ENCODE measurements at regions not wholly inside any gene's neighbourhood (a gene's known extent, or its start where the extent isn't known, plus 50 kb on each side); places are given as distances from the start of the nearest gene placed in this dataset.
A peak's percentile ranks its signal among the peaks of the same experiment; 100 is the strongest.

- ChIA-PET CTCF (no interaction called here), POLR2A (no interaction called here)
- no peak for DNase-seq (ENCODE audit: extremely low spot score)
- no peak for TF ChIP-seq PKNOX1 (IDR thresholded peaks at IDR 0.05)
- no peak for TF ChIP-seq ARNT (IDR thresholded peaks at IDR 0.05)
- TF ChIP-seq NFRKB (IDR thresholded peaks at IDR 0.05): no peak
- no peak for TF ChIP-seq FOXA1 (IDR thresholded peaks at IDR 0.05)
- no peak for TF ChIP-seq L3MBTL2 (conservative IDR thresholded peaks at IDR 0.05)
- TF ChIP-seq SP1 (IDR thresholded peaks at IDR 0.05): no peak
- TF ChIP-seq SUZ12 (IDR thresholded peaks at IDR 0.05): no peak
These were observed 112.2 kb upstream of the PDE7B start for GRCh38 chr6:135739288-135739687.

DNA sequence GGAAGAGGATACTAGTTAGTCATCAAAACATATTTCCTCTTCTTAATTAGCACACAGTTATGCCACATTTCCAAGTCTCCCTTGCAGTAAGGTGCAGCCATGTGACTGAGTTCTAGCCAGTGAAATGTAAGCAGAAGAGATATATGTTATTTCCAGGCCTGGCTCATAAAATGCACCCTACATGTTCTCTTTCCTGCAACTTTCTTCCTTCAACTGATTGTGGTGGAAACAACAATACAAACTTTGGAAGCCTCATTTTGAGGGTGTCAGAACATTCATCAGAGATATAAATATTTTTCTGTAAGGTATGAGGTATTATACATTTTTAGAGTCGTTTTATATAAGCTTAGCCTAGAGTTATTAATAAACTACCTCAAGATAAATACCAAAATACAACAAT is 110.9 kb upstream of the PDE7B start:
- CTCF ChIA-PET: no interaction called here
- no peak for TF ChIP-seq SUZ12 (IDR thresholded peaks at IDR 0.05)
- no peak for TF ChIP-seq TARDBP (IDR thresholded peaks at IDR 0.05)
- no peak for TF ChIP-seq HDGF (IDR thresholded peaks at IDR 0.05; ENCODE audit: borderline replicate concordance)
- TF ChIP-seq NFRKB (IDR thresholded peaks at IDR 0.05): no peak
- no peak for TF ChIP-seq FOXM1 (IDR thresholded peaks at IDR 0.05; ENCODE audit: borderline replicate concordance)
- no peak for TF ChIP-seq L3MBTL2 (conservative IDR thresholded peaks at IDR 0.05)
- TF ChIP-seq ZNF384 (IDR thresholded peaks at IDR 0.05): no peak
- TF ChIP-seq ARNT (IDR thresholded peaks at IDR 0.05): no peak
- TF ChIP-seq FOXK2 (IDR thresholded peaks at IDR 0.05): no peak
- no peak for TF ChIP-seq ELF4 (IDR thresholded peaks at IDR 0.05)
- no peak for TF ChIP-seq FOXA1 (IDR thresholded peaks at IDR 0.05)
- TF ChIP-seq LEF1 (IDR thresholded peaks at IDR 0.05; ENCODE audit: borderline replicate concordance): no peak
- TF ChIP-seq CTBP1 (IDR thresholded peaks at IDR 0.05; ENCODE audit: borderline replicate concordance): no peak
- no peak for TF ChIP-seq PKNOX1 (IDR thresholded peaks at IDR 0.05)
- TF ChIP-seq BHLHE40 (IDR thresholded peaks at IDR 0.05; ENCODE audit: borderline replicate concordance): no peak
- no peak for TF ChIP-seq SP1 (IDR thresholded peaks at IDR 0.05)
- DNase-seq (ENCODE audit: extremely low spot score): no peak
- POLR2A ChIA-PET: no interaction called here

GRCh38 chr6:135743476-135743875 is 108.0 kb upstream of the PDE7B start:
- peak; percentile 14 for DNase-seq (ENCODE audit: extremely low spot score)
- TF ChIP-seq HDGF (IDR thresholded peaks at IDR 0.05; ENCODE audit: borderline replicate concordance) (no peak), TARDBP (IDR thresholded peaks at IDR 0.05) (no peak), FOXA1 (IDR thresholded peaks at IDR 0.05) (no peak), ARNT (IDR thresholded peaks at IDR 0.05) (no peak), FOXK2 (IDR thresholded peaks at IDR 0.05) (no peak), LEF1 (IDR thresholded peaks at IDR 0.05; ENCODE audit: borderline replicate concordance) (no peak), NFRKB (IDR thresholded peaks at IDR 0.05) (no peak), PKNOX1 (IDR thresholded peaks at IDR 0.05) (no peak), SP1 (IDR thresholded peaks at IDR 0.05) (no peak), FOXM1 (IDR thresholded peaks at IDR 0.05; ENCODE audit: borderline replicate concordance) (no peak), ZNF384 (IDR thresholded peaks at IDR 0.05) (no peak), L3MBTL2 (conservative IDR thresholded peaks at IDR 0.05) (no peak), ELF4 (IDR thresholded peaks at IDR 0.05) (no peak), CTBP1 (IDR thresholded peaks at IDR 0.05; ENCODE audit: borderline replicate concordance) (no peak), BHLHE40 (IDR thresholded peaks at IDR 0.05; ENCODE audit: borderline replicate concordance) (no peak), SUZ12 (IDR thresholded peaks at IDR 0.05) (no peak)
- ChIA-PET CTCF (interaction anchor here (0.6 kb wide), 1 partner anchor 58 kb away, joined by 3 read pairs; no protein-coding TSS in a partner anchor), POLR2A (no interaction called here)

GRCh38 chr6:135748189-135748588 is 103.3 kb upstream of the PDE7B start:
- POLR2A ChIA-PET: no interaction called here
- DNase-seq (ENCODE audit: extremely low spot score): no peak
- CTCF ChIA-PET: no interaction called here
- TF ChIP-seq TARDBP (IDR thresholded peaks at IDR 0.05): no peak
- TF ChIP-seq FOXM1 (IDR thresholded peaks at IDR 0.05; ENCODE audit: borderline replicate concordance): no peak
- no peak for TF ChIP-seq HDGF (IDR thresholded peaks at IDR 0.05; ENCODE audit: borderline replicate concordance)
- no peak for TF ChIP-seq NFRKB (IDR thresholded peaks at IDR 0.05)

GRCh38 chr6:135750081-135750480 is 101.4 kb upstream of the PDE7B start:
- POLR2A ChIA-PET: no interaction called here
- CTCF ChIA-PET: no interaction called here
- TF ChIP-seq ELF4 (IDR thresholded peaks at IDR 0.05) (no peak), ARNT (IDR thresholded peaks at IDR 0.05) (no peak), L3MBTL2 (conservative IDR thresholded peaks at IDR 0.05) (no peak), LEF1 (IDR thresholded peaks at IDR 0.05; ENCODE audit: borderline replicate concordance) (no peak), SP1 (IDR thresholded peaks at IDR 0.05) (no peak), FOXK2 (IDR thresholded peaks at IDR 0.05) (no peak), ZNF384 (IDR thresholded peaks at IDR 0.05) (no peak), CTBP1 (IDR thresholded peaks at IDR 0.05; ENCODE audit: borderline replicate concordance) (no peak), PKNOX1 (IDR thresholded peaks at IDR 0.05) (no peak), HDGF (IDR thresholded peaks at IDR 0.05; ENCODE audit: borderline replicate concordance) (no peak), FOXA1 (IDR thresholded peaks at IDR 0.05) (no peak), NFRKB (IDR thresholded peaks at IDR 0.05) (no peak)
- DNase-seq (ENCODE audit: extremely low spot score): no peak

DNA sequence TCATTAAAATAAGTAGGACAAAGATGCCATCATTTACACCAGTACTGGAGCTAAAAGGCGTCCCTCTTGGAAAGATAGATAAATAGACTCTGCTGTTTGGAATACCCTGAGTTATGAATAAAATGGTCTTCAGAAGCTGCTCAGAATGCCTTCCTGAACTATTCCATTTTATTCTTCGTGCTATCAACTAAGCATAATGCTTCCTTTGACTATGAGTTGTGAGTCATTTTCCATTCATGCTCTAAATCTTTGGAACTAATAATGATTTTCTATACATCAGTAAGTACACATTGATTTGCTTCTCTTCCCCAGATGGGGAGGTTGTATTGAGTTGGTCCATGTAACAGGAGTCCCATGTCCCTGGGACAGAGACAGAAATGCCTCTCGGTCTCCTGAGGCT is 98.3 kb upstream of the PDE7B start:
- POLR2A ChIA-PET: no interaction called here
- no peak for DNase-seq (ENCODE audit: extremely low spot score)
- TF ChIP-seq L3MBTL2 (conservative IDR thresholded peaks at IDR 0.05): no peak
- no peak for TF ChIP-seq FOXA1 (IDR thresholded peaks at IDR 0.05)
- TF ChIP-seq TARDBP (IDR thresholded peaks at IDR 0.05): no peak
- no peak for TF ChIP-seq BHLHE40 (IDR thresholded peaks at IDR 0.05; ENCODE audit: borderline replicate concordance)
- no peak for TF ChIP-seq ARNT (IDR thresholded peaks at IDR 0.05)
- no peak for TF ChIP-seq HDGF (IDR thresholded peaks at IDR 0.05; ENCODE audit: borderline replicate concordance)
- no peak for TF ChIP-seq SP1 (IDR thresholded peaks at IDR 0.05)
- TF ChIP-seq CTBP1 (IDR thresholded peaks at IDR 0.05; ENCODE audit: borderline replicate concordance): no peak
- no peak for TF ChIP-seq FOXM1 (IDR thresholded peaks at IDR 0.05; ENCODE audit: borderline replicate concordance)
- no peak for TF ChIP-seq ZNF384 (IDR thresholded peaks at IDR 0.05)
- TF ChIP-seq SUZ12 (IDR thresholded peaks at IDR 0.05): no peak
- no peak for TF ChIP-seq FOXK2 (IDR thresholded peaks at IDR 0.05)
- TF ChIP-seq ELF4 (IDR thresholded peaks at IDR 0.05): no peak
- no peak for TF ChIP-seq LEF1 (IDR thresholded peaks at IDR 0.05; ENCODE audit: borderline replicate concordance)
- CTCF ChIA-PET: no interaction called here

All from HEK293T (cell line).